ENCODE measurements at regions not wholly inside any gene's neighbourhood (a gene's known extent, or its start where the extent isn't known, plus 50 kb on each side); places are given as distances from the start of the nearest gene placed in this dataset.

DNA sequence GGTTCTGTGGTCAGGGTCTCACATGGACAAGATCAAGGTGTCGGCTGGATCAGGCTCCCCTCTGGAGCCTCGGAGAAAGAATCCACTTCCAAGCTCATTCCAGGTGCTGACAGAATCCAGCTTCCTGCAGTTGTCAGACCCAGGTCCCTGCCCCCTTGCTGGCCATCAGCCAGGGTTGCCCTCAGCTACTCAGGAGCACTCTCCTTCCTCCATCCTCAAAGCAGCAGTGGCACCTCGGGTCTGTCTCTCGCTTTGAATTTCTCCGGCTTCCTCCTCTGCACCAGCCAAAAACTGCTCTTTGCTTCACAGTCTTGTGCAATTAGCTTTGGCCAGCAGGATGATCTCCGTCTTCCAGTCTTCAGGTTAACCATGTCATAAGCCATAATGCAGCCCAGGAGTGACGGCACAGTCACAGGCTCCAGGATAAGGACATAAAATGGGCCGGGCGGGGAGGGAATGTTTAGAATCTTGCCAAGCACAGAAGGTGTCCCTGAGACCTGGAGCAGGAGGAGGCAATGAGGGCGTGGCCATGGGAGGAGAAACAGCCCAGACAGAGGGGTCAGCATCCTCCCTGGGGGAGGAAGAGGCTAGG is 79.4 kb upstream of the SLC25A33 start:
- Histone ChIP-seq H3K9me3 (ENCODE audit: control extremely low read depth in 1 of 3, control insufficient read depth in 2 of 3, insufficient read depth in 1 of 3, low read length in 2 of 3) (no peaks in the 10 kb centered on the region), H3K36me3 (replicated peaks in 1 of 2; ENCODE audit: control extremely low read depth in 1 of 2, control insufficient read depth in 1 of 2, extremely low read depth in 1 of 2, insufficient read depth in 2 of 2, low read length in 1 of 2) (no peaks in the 10 kb centered on the region), H3K27me3 (replicated peaks in 1 of 4; ENCODE audit: control extremely low read depth in 1 of 4, control insufficient read depth in 3 of 4, insufficient read depth in 4 of 4, low read length in 3 of 4) (no peaks in the 10 kb centered on the region), H3K4me2 (replicated peaks; ENCODE audit: low read depth, low read length, poor library complexity, severe bottlenecking) (no peak overlapping the region), H2AFZ (ENCODE audit: insufficient read depth, low read depth, low read length, poor library complexity, severe bottlenecking) (no peak overlapping the region), H4K20me1 (ENCODE audit: control insufficient read depth, insufficient read depth, low read length, poor library complexity, severe bottlenecking) (no peaks in the 10 kb centered on the region), H3K79me2 (ENCODE audit: control insufficient read depth, insufficient read depth, low read length) (no peaks in the 10 kb centered on the region), H3K4me3 (ENCODE audit: control extremely low read depth in 1 of 5, extremely low read depth in 1 of 5, insufficient read depth in 1 of 5, low read depth in 2 of 5, low read length in 4 of 5) (no peak overlapping the region), H3K9ac (ENCODE audit: low read length) (no peak overlapping the region), H3K27ac (ENCODE audit: low read length in 2 of 2) (no peak overlapping the region), H3K4me1 (ENCODE audit: control insufficient read depth in 2 of 2, insufficient read depth in 2 of 2, low read length in 2 of 2) (peaks cover 0 to 3% of the 10 kb centered on the region in 2 donors)
- intact Hi-C loops (cut with micrococcal nuclease), result no loop called here
- DNase-seq (no peak), ATAC-seq (ENCODE audit: low read depth) (no peak)
- ChIA-PET CTCF (interaction anchor here (11.7 kb wide), 1 partner anchor 170 kb away, joined by 352 read pairs; the partner anchor contains the start of gene SPSB1), POLR2A (interaction anchor here (0.5 kb wide), 1 partner anchor 27 kb away, joined by 5 read pairs; no protein-coding TSS in a partner anchor)
- Mint-ChIP-seq H3K4me3 (no peak overlapping the region), H3K27ac (no peak overlapping the region), H3K4me1 (no peaks in the 10 kb centered on the region), H3K9me3 (ENCODE audit: insufficient read depth) (no peaks in the 10 kb centered on the region), H3K27me3 (no peaks in the 10 kb centered on the region)
- no peak for TF ChIP-seq CTCF (IDR thresholded peaks at IDR 0.05)
- TF ChIP-seq EZH2 (IDR thresholded peaks at IDR 0.05; ENCODE audit: borderline replicate concordance, insufficient read depth, low read depth, low read length, poor library complexity, severe bottlenecking), result no peak
- 83% methylated on average over 10 of the region's 10 CpGs for WGBS (ENCODE audit: insufficient coverage)

GRCh38 chr1:9465640-9466039 is 73.6 kb upstream of the SLC25A33 start:
- Mint-ChIP-seq H3K4me3 (no peak overlapping the region), H3K9me3 (ENCODE audit: insufficient read depth) (no peaks in the 10 kb centered on the region), H3K27me3 (peaks cover 25% of the 10 kb centered on the region), H3K27ac (no peak overlapping the region), H3K4me1 (no peaks in the 10 kb centered on the region)
- Histone ChIP-seq H3K4me2 (replicated peaks; ENCODE audit: low read depth, low read length, poor library complexity, severe bottlenecking) (no peak overlapping the region), H3K9ac (ENCODE audit: low read length) (no peak overlapping the region), H3K79me2 (ENCODE audit: control insufficient read depth, insufficient read depth, low read length) (no peaks in the 10 kb centered on the region), H3K4me1 (ENCODE audit: control insufficient read depth in 2 of 2, insufficient read depth in 2 of 2, low read length in 2 of 2) (no peaks in the 10 kb centered on the region), H3K9me3 (ENCODE audit: control extremely low read depth in 1 of 3, control insufficient read depth in 2 of 3, insufficient read depth in 1 of 3, low read length in 2 of 3) (no peaks in the 10 kb centered on the region), H2AFZ (ENCODE audit: insufficient read depth, low read depth, low read length, poor library complexity, severe bottlenecking) (no peak overlapping the region), H3K36me3 (replicated peaks in 1 of 2; ENCODE audit: control extremely low read depth in 1 of 2, control insufficient read depth in 1 of 2, extremely low read depth in 1 of 2, insufficient read depth in 2 of 2, low read length in 1 of 2) (no peaks in the 10 kb centered on the region), H3K27ac (ENCODE audit: low read length in 2 of 2) (no peak overlapping the region), H3K4me3 (ENCODE audit: control extremely low read depth in 1 of 5, extremely low read depth in 1 of 5, insufficient read depth in 1 of 5, low read depth in 2 of 5, low read length in 4 of 5) (no peak overlapping the region), H3K27me3 (replicated peaks in 1 of 4; ENCODE audit: control extremely low read depth in 1 of 4, control insufficient read depth in 3 of 4, insufficient read depth in 4 of 4, low read length in 3 of 4) (peaks cover 0 to 4% (median 2%) of the 10 kb centered on the region in 4 experiments), H4K20me1 (ENCODE audit: control insufficient read depth, insufficient read depth, low read length, poor library complexity, severe bottlenecking) (no peaks in the 10 kb centered on the region)
- ChIA-PET CTCF (no interaction called here), POLR2A (no interaction called here)
- WGBS (ENCODE audit: insufficient coverage), result 78% methylated on average over 4 of the region's 9 CpGs
- no peak for ATAC-seq (ENCODE audit: low read depth)
- intact Hi-C loops (cut with micrococcal nuclease), result no loop called here
- DNase-seq, result no peak
- TF ChIP-seq EZH2 (IDR thresholded peaks at IDR 0.05; ENCODE audit: borderline replicate concordance, insufficient read depth, low read depth, low read length, poor library complexity, severe bottlenecking), result no peak
- TF ChIP-seq CTCF (IDR thresholded peaks at IDR 0.05), result no peak
